ENCODE measurements at regions not wholly inside any gene's neighbourhood (a gene's known extent, or its start where the extent isn't known, plus 50 kb on each side); places are given as distances from the start of the nearest gene placed in this dataset.

DNA sequence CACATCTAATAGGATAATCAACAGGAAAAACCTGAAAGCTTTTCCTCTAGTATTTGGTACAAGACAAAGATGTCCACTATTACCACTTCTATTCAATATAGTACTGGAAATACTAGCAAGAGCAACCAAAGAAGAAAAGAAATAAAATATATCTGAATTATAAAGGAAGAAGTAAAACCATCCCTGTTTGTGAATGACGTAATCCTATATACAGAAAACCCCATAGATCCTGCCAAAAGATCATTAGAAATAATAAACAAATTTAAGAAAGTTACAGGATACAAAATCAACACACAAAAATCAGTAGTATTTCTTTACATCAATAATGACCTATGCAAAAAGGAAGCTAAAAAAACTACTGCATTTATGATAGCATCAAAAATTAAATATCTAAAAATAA is 1191.3 kb upstream of the C9orf72 start:
- Histone ChIP-seq H4K20me1 (replicated peaks; ENCODE audit: control insufficient read depth, extremely low read depth, insufficient read depth, low read length) (no peaks in the 10 kb centered on the region), H3K4me3 (replicated peaks in 1 of 3; ENCODE audit: insufficient read depth in 1 of 3, low read depth in 1 of 3, low read length in 3 of 3) (no peak overlapping the region), H3K4me2 (ENCODE audit: insufficient read depth, low read length) (no peak overlapping the region), H3K79me2 (ENCODE audit: control insufficient read depth, insufficient read depth, low read length) (no peaks in the 10 kb centered on the region), H3K36me3 (ENCODE audit: control insufficient read depth in 2 of 2, extremely low read depth in 1 of 2, insufficient read depth in 2 of 2, low read length in 2 of 2) (no peaks in the 10 kb centered on the region), H3K9me3 (replicated peaks; ENCODE audit: control insufficient read depth, insufficient read depth, low read length) (no peaks in the 10 kb centered on the region), H3K27me3 (ENCODE audit: control insufficient read depth in 2 of 2, insufficient read depth in 2 of 2, low read length in 2 of 2) (no peaks in the 10 kb centered on the region), H3K4me1 (ENCODE audit: control insufficient read depth, extremely low read depth, insufficient read depth, low read length) (no peaks in the 10 kb centered on the region), H3K9me1 (replicated peaks; ENCODE audit: control insufficient read depth, extremely low read depth, insufficient read depth, low read length) (no peaks in the 10 kb centered on the region), H3K27ac (ENCODE audit: insufficient read depth, low read depth, low read length) (no peak overlapping the region), H2AFZ (ENCODE audit: low read depth, low read length) (no peak overlapping the region), H3K9ac (replicated peaks; ENCODE audit: extremely low read depth, insufficient read depth, low read length) (no peak overlapping the region)
- DNase-seq (ENCODE audit: low read depth, low spot score) (no peak), FAIRE-seq (no peak)
- CTCF ChIA-PET = no interaction called here
- POLR2A ChIA-PET = no interaction called here
- BruUV-seq (replicated peaks) = no TSS peak
- TF ChIP-seq JUN (IDR thresholded peaks at IDR 0.05; ENCODE audit: borderline replicate concordance, insufficient read depth, insufficient read length, low read depth) = no peak
- TF ChIP-seq, protein P1, sequence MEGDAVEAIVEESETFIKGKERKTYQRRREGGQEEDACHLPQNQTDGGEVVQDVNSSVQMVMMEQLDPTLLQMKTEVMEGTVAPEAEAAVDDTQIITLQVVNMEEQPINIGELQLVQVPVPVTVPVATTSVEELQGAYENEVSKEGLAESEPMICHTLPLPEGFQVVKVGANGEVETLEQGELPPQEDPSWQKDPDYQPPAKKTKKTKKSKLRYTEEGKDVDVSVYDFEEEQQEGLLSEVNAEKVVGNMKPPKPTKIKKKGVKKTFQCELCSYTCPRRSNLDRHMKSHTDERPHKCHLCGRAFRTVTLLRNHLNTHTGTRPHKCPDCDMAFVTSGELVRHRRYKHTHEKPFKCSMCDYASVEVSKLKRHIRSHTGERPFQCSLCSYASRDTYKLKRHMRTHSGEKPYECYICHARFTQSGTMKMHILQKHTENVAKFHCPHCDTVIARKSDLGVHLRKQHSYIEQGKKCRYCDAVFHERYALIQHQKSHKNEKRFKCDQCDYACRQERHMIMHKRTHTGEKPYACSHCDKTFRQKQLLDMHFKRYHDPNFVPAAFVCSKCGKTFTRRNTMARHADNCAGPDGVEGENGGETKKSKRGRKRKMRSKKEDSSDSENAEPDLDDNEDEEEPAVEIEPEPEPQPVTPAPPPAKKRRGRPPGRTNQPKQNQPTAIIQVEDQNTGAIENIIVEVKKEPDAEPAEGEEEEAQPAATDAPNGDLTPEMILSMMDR (IDR thresholded peaks at IDR 0.05; ENCODE audit: extremely low read depth in 1 of 2, insufficient read depth in 1 of 2, low read depth in 1 of 2, low read length in 2 of 2) = no peak
- TF ChIP-seq POLR2A (IDR thresholded peaks at IDR 0.05; ENCODE audit: low read depth, low read length) = no peak
- no peak for TF ChIP-seq POLR2AphosphoS5 (IDR thresholded peaks at IDR 0.05; ENCODE audit: insufficient read depth, low read depth, low read length)
- TF ChIP-seq MYC (IDR thresholded peaks at IDR 0.05; ENCODE audit: low read depth, low read length) = no peak
- dilution Hi-C loops (cut with MboI; ENCODE audit: extremely low pct_ligation_motif_present, low sequenced_read_pairs) (no loop called here), intact Hi-C loops (cut with micrococcal nuclease) (no loop called here)

DNA sequence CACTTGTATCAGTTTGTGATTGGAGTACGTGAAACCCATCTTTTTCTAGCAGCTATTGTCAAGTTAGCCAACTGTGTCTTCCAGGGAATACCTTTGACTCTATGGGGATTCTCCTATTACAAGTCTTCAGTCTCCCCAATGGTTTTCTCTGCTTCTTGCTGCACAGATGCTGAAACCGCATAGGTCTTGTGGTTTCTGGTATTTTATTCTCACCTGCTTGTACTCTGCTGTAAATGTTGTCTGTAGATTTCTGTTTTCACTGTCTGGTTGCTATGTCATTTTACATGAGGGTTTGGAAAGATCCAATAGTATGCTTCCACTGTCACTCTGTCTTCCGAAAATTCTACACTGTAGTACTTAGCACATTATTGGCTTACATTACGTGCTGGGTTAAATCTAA is 1196.9 kb upstream of the C9orf72 start:
- Histone ChIP-seq H3K79me2 (ENCODE audit: control insufficient read depth, insufficient read depth, low read length) (no peaks in the 10 kb centered on the region), H3K36me3 (ENCODE audit: control insufficient read depth in 2 of 2, extremely low read depth in 1 of 2, insufficient read depth in 2 of 2, low read length in 2 of 2) (no peaks in the 10 kb centered on the region), H3K9me1 (replicated peaks; ENCODE audit: control insufficient read depth, extremely low read depth, insufficient read depth, low read length) (no peaks in the 10 kb centered on the region), H3K27me3 (ENCODE audit: control insufficient read depth in 2 of 2, insufficient read depth in 2 of 2, low read length in 2 of 2) (no peaks in the 10 kb centered on the region), H2AFZ (ENCODE audit: low read depth, low read length) (no peak overlapping the region), H3K27ac (ENCODE audit: insufficient read depth, low read depth, low read length) (no peak overlapping the region), H3K4me1 (ENCODE audit: control insufficient read depth, extremely low read depth, insufficient read depth, low read length) (no peaks in the 10 kb centered on the region), H3K4me3 (replicated peaks in 1 of 3; ENCODE audit: insufficient read depth in 1 of 3, low read depth in 1 of 3, low read length in 3 of 3) (no peak overlapping the region), H4K20me1 (replicated peaks; ENCODE audit: control insufficient read depth, extremely low read depth, insufficient read depth, low read length) (no peaks in the 10 kb centered on the region), H3K9ac (replicated peaks; ENCODE audit: extremely low read depth, insufficient read depth, low read length) (no peak overlapping the region), H3K9me3 (replicated peaks; ENCODE audit: control insufficient read depth, insufficient read depth, low read length) (no peaks in the 10 kb centered on the region), H3K4me2 (ENCODE audit: insufficient read depth, low read length) (no peak overlapping the region)
- TF ChIP-seq JUN (IDR thresholded peaks at IDR 0.05; ENCODE audit: borderline replicate concordance, insufficient read depth, insufficient read length, low read depth) = no peak
- TF ChIP-seq POLR2AphosphoS5 (IDR thresholded peaks at IDR 0.05; ENCODE audit: insufficient read depth, low read depth, low read length) = no peak
- no peak for TF ChIP-seq GATA2 (IDR thresholded peaks at IDR 0.05; ENCODE audit: insufficient read depth, insufficient read length, low read depth, low read length)
- no peak for TF ChIP-seq MYC (IDR thresholded peaks at IDR 0.05; ENCODE audit: low read depth, low read length)
- no peak for TF ChIP-seq POLR2A (IDR thresholded peaks at IDR 0.05; ENCODE audit: low read depth, low read length)
- TF ChIP-seq, protein P2, sequence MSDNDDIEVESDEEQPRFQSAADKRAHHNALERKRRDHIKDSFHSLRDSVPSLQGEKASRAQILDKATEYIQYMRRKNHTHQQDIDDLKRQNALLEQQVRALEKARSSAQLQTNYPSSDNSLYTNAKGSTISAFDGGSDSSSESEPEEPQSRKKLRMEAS (IDR thresholded peaks at IDR 0.05; ENCODE audit: insufficient read depth, insufficient read length) = no peak
- no peak for TF ChIP-seq EZH2 (IDR thresholded peaks at IDR 0.05; ENCODE audit: borderline replicate concordance, low read depth, low read length, severe bottlenecking)
- TF ChIP-seq, protein P1 (IDR thresholded peaks at IDR 0.05; ENCODE audit: extremely low read depth in 1 of 2, insufficient read depth in 1 of 2, low read depth in 1 of 2, low read length in 2 of 2) = no peak
- TF ChIP-seq FOS (IDR thresholded peaks at IDR 0.05; ENCODE audit: borderline replicate concordance, insufficient read depth, low read length) = no peak
- intact Hi-C loops (cut with micrococcal nuclease) (loop anchor here (10.0 kb wide), 1 partner anchor 1045 kb away; no protein-coding TSS in a partner anchor), dilution Hi-C loops (cut with MboI; ENCODE audit: extremely low pct_ligation_motif_present, low sequenced_read_pairs) (no loop called here)
- BruUV-seq (replicated peaks) = no TSS peak
- DNase-seq (ENCODE audit: low read depth, low spot score) = no peak
- POLR2A ChIA-PET = no interaction called here
- no peak for FAIRE-seq
- CTCF ChIA-PET = no interaction called here
